Ovary (tissue), 3 donors: ENCODE measurements at regions not wholly inside any gene's neighbourhood (a gene's known extent, or its start where the extent isn't known, plus 50 kb on each side); places are given as distances from the start of the nearest gene placed in this dataset.

Experiments
- CTCF ChIP-seq, 3 donors: fragments of 450-650 bp in 2 of 3; fragments of 200-600 bp in 1 of 3; IDR thresholded peaks; one replicate each; pipeline versions ENCODE4 v1.5.1 to v1.8.0; 2016 to 2022; ENCODE audit warnings: antibody characterized with exemption in 3 of 3, mild to moderate bottlenecking in 1 of 3
- POLR2A ChIP-seq: fragments of 450-650 bp; IDR thresholded peaks from one replicate; pipeline ENCODE4 v1.6.1; 2017; ENCODE audit warnings: antibody characterized with exemption, mild to moderate bottlenecking, moderate library complexity
- donor health status: DM: no; HTN: no; CAD: no.

DNA sequence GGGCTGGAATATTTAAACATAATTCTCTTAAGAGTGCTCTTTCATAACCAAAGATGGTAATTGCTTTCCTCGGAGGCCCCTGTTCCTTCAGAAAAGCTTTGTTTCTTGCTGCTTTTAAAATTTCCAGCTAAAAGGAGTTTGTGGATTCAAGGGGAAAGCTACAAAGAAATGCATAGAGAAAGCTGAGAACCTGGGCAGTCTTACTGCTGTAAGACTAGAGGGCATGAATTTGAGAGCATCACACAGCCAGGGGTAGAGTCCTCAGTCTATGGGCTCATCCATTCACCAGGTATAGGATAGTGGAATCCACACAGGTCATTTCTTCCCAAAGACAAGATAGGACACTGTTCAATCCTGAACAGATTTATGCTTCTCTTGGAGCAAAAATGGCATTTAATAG, 186.3 kb upstream of the PLD5 start:
- TF ChIP-seq POLR2A: no peak
- no peak for TF ChIP-seq CTCF (IDR thresholded peaks at IDR 0.05)
